Caco-2 (cell line): ENCODE measurements at regions not wholly inside any gene's neighbourhood (a gene's known extent, or its start where the extent isn't known, plus 50 kb on each side); places are given as distances from the start of the nearest gene placed in this dataset.

Source experiments
- BruUV-seq: library from RNA; stranded (reverse); fragments of 400-500 nt; replicated peaks from 2 replicates; lab custom pipeline; 2021; lab: Mats Ljungman, UMichigan
- CTCF ChIA-PET: fragments of 300-600 bp; sonication (Branson Sonifier 250); formaldehyde crosslinking; loops from one replicate; lab custom pipeline; 2022; ENCODE audit warnings: antibody characterized with exemption; lab: Charles Lee
- POLR2A ChIA-PET: fragments of 300-600 bp; sonication (Branson Sonifier 250); formaldehyde crosslinking; loops from one replicate; lab custom pipeline; 2022; ENCODE audit warnings: antibody characterized with exemption; lab: Charles Lee
- DNase-seq, 2 experiments: peaks; one replicate each; pipeline versions ENCODE4 v3.0.0 to v3.0.0-alpha.2; 2020 to 2022
- H3K27me3 ChIP-seq: replicated peaks from 2 replicates; pipeline ENCODE4 v1.6.0; 2011; ENCODE audit warnings: low read length; ENCODE audit not compliant: control insufficient read depth, insufficient read depth
- H3K36me3 ChIP-seq: 2 replicates; pipeline ENCODE4 v1.5.1; 2011; ENCODE audit warnings: low read length; ENCODE audit not compliant: control insufficient read depth, insufficient read depth
- H3K4me1 ChIP-seq: fragments of 250-450 bp; sonication (Bioruptor Pico); 2 replicates; pipeline ENCODE4 v1.5.1; 2020; ENCODE audit warnings: mild to moderate bottlenecking
- H3K4me3 ChIP-seq: 2 replicates; pipeline ENCODE4 v1.5.1; 2011; ENCODE audit warnings: low read depth, mild to moderate bottlenecking, control low read depth, low read length
- H3K9me3 ChIP-seq: fragments of 250-450 bp; sonication (Bioruptor Pico); 2 replicates; pipeline ENCODE4 v1.5.1; 2020; ENCODE audit warnings: mild to moderate bottlenecking, moderate library complexity
- H3K27ac Mint-ChIP-seq: one replicate; pipeline ENCODE4 v1.8.0; 2022; ENCODE audit warnings: mixed read lengths; ENCODE audit not compliant: unreplicated experiment
- H3K27me3 Mint-ChIP-seq: one replicate; pipeline ENCODE4 v1.8.0; 2022; ENCODE audit warnings: mixed read lengths; ENCODE audit not compliant: insufficient read depth, unreplicated experiment
- H3K36me3 Mint-ChIP-seq: one replicate; pipeline ENCODE4 v1.8.0; 2022; ENCODE audit warnings: mild to moderate bottlenecking, mixed read lengths; ENCODE audit not compliant: insufficient read depth, unreplicated experiment
- H3K4me1 Mint-ChIP-seq: one replicate; pipeline ENCODE4 v1.8.0; 2022; ENCODE audit warnings: low read depth, mixed read lengths; ENCODE audit not compliant: unreplicated experiment
- H3K4me3 Mint-ChIP-seq: one replicate; pipeline ENCODE4 v1.8.0; 2022; ENCODE audit warnings: mild to moderate bottlenecking, moderate library complexity, mixed read lengths; ENCODE audit not compliant: unreplicated experiment
- H3K9me3 Mint-ChIP-seq: one replicate; pipeline ENCODE4 v1.8.0; 2022; ENCODE audit warnings: mixed read lengths; ENCODE audit not compliant: unreplicated experiment
- intact Hi-C: fragments of 100-400 bp; cut with micrococcal nuclease; formaldehyde crosslinking; loops from one replicate; pipeline ENCODE4 v1.10.0; 2022; ENCODE audit not compliant: unreplicated experiment
- TF ChIP-seq, protein P1 (sequence below), 2 experiments: fragments of 200-600 bp in 1 of 2; IDR thresholded peaks; 1 replicate in 1 of 2; 2 replicates in 1 of 2; pipeline versions ENCODE4 v1.5.1 to v1.8.0; 2011 to 2022; ENCODE audit warnings: antibody characterized with exemption in 1 of 2, control low read depth in 1 of 2, inconsistent platforms in 1 of 2, low read depth in 1 of 2, low read length in 1 of 2, mild to moderate bottlenecking in 1 of 2, moderate library complexity in 1 of 2; ENCODE audit not compliant: insufficient read depth in 1 of 2, severe bottlenecking in 1 of 2, unreplicated experiment in 1 of 2

- intact Hi-C loops: no loop called here
- Mint-ChIP-seq H3K4me3 (no peak overlapping the region), H3K36me3 (no peaks in the 10 kb centered on the region), H3K4me1 (no peaks in the 10 kb centered on the region), H3K9me3 (no peaks in the 10 kb centered on the region), H3K27me3 (no peaks in the 10 kb centered on the region), H3K27ac (no peak overlapping the region)
- ChIA-PET POLR2A (no interaction called here), CTCF (no interaction called here)
- TF ChIP-seq, protein P1, sequence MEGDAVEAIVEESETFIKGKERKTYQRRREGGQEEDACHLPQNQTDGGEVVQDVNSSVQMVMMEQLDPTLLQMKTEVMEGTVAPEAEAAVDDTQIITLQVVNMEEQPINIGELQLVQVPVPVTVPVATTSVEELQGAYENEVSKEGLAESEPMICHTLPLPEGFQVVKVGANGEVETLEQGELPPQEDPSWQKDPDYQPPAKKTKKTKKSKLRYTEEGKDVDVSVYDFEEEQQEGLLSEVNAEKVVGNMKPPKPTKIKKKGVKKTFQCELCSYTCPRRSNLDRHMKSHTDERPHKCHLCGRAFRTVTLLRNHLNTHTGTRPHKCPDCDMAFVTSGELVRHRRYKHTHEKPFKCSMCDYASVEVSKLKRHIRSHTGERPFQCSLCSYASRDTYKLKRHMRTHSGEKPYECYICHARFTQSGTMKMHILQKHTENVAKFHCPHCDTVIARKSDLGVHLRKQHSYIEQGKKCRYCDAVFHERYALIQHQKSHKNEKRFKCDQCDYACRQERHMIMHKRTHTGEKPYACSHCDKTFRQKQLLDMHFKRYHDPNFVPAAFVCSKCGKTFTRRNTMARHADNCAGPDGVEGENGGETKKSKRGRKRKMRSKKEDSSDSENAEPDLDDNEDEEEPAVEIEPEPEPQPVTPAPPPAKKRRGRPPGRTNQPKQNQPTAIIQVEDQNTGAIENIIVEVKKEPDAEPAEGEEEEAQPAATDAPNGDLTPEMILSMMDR (IDR thresholded peaks at IDR 0.05; ENCODE audit: insufficient read depth in 1 of 2, low read depth in 1 of 2, low read length in 1 of 2, severe bottlenecking in 1 of 2, unreplicated experiment in 1 of 2): no peak
- BruUV-seq: no TSS peak
- Histone ChIP-seq H3K27me3 (no peaks in the 10 kb centered on the region), H3K9me3 (no peaks in the 10 kb centered on the region; the same call in 1 of the 2 replicates), H3K36me3 (no peaks in the 10 kb centered on the region), H3K4me3 (no peak overlapping the region), H3K4me1 (no peaks in the 10 kb centered on the region)
- no peak for DNase-seq
Measured at GRCh38 chr13:89806594-89806993, 1540.9 kb upstream of the MIR17HG start.

GRCh38 chr13:89812856-89813255, 1534.6 kb upstream of the MIR17HG start:
- no TSS peak for BruUV-seq
- Histone ChIP-seq H3K36me3 (no peaks in the 10 kb centered on the region), H3K9me3 (no peaks in the 10 kb centered on the region; the same call in 1 of the 2 replicates), H3K4me3 (no peak overlapping the region), H3K27me3 (no peaks in the 10 kb centered on the region), H3K4me1 (no peaks in the 10 kb centered on the region)
- DNase-seq: no peak
- Mint-ChIP-seq H3K27me3 (no peaks in the 10 kb centered on the region), H3K4me1 (no peaks in the 10 kb centered on the region), H3K27ac (no peak overlapping the region), H3K4me3 (no peak overlapping the region), H3K9me3 (peaks cover 12% of the 10 kb centered on the region), H3K36me3 (no peaks in the 10 kb centered on the region)
- ChIA-PET CTCF (no interaction called here), POLR2A (no interaction called here)
- TF ChIP-seq, protein P1 (IDR thresholded peaks at IDR 0.05; ENCODE audit: insufficient read depth in 1 of 2, low read depth in 1 of 2, low read length in 1 of 2, severe bottlenecking in 1 of 2, unreplicated experiment in 1 of 2): no peak
- intact Hi-C loops: no loop called here

DNA sequence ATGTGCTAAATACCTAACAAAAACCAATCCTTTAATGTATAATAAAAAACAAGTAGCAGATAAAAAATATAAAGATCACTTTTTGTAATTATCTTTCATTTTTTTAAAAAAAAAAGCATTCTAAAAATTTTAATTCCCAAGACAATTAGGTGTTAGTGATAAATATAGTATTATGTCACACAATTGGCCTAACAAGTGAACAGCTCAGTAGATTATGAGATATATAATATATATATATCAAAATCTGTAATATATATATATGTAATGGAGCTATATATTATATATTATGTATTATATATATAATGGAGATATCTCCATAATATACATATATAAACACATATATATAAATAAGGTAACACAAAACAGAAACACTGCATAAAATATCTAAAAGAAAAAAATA, 1531.1 kb upstream of the MIR17HG start:
- BruUV-seq: no TSS peak
- Mint-ChIP-seq H3K4me1 (no peaks in the 10 kb centered on the region), H3K4me3 (no peak overlapping the region), H3K27me3 (no peaks in the 10 kb centered on the region), H3K36me3 (no peaks in the 10 kb centered on the region), H3K9me3 (peaks cover 14% of the 10 kb centered on the region), H3K27ac (no peak overlapping the region)
- ChIA-PET CTCF (no interaction called here), POLR2A (no interaction called here)
- Histone ChIP-seq H3K36me3 (no peaks in the 10 kb centered on the region), H3K4me1 (no peaks in the 10 kb centered on the region), H3K27me3 (no peaks in the 10 kb centered on the region), H3K9me3 (no peaks in the 10 kb centered on the region), H3K4me3 (no peak overlapping the region)
- no peak for DNase-seq
- TF ChIP-seq, protein P1 (IDR thresholded peaks at IDR 0.05; ENCODE audit: insufficient read depth in 1 of 2, low read depth in 1 of 2, low read length in 1 of 2, severe bottlenecking in 1 of 2, unreplicated experiment in 1 of 2): no peak
- intact Hi-C loops: no loop called here
